Liver (tissue), 8 donors: ENCODE measurements at regions not wholly inside any gene's neighbourhood (a gene's known extent, or its start where the extent isn't known, plus 50 kb on each side); places are given as distances from the start of the nearest gene placed in this dataset.

Source experiments
- DNase-seq: peaks from one replicate; pipeline ENCODE4 v3.0.0-alpha.2; 2017; ENCODE audit warnings: low spot score
- H3K27ac ChIP-seq, 2 donors: one replicate each; pipeline ENCODE4 v1.7.0; 2013; ENCODE audit warnings: inconsistent platforms in 2 of 2, low read length in 2 of 2, control low read depth in 1 of 2, low read depth in 1 of 2, mild to moderate bottlenecking in 1 of 2
- H3K27me3 ChIP-seq, 4 donors: one replicate each; pipeline versions ENCODE4 v1.6.1 to v1.7.0; 2013; ENCODE audit warnings: low read length in 3 of 4, inconsistent platforms in 1 of 4, mild to moderate bottlenecking in 1 of 4, moderate library complexity in 1 of 4; ENCODE audit not compliant: control insufficient read depth in 4 of 4, insufficient read depth in 4 of 4
- H3K36me3 ChIP-seq, 4 donors: one replicate each; pipeline versions ENCODE4 v1.6.1 to v1.7.0; 2013; ENCODE audit warnings: low read length in 3 of 4, mild to moderate bottlenecking in 3 of 4, low read depth in 1 of 4, moderate library complexity in 1 of 4; ENCODE audit not compliant: control insufficient read depth in 4 of 4, insufficient read depth in 3 of 4
- H3K4me1 ChIP-seq, 4 donors: one replicate each; pipeline versions ENCODE4 v1.6.1 to v1.7.0; 2013; ENCODE audit warnings: low read length in 3 of 4, mild to moderate bottlenecking in 3 of 4, moderate library complexity in 1 of 4; ENCODE audit not compliant: control insufficient read depth in 4 of 4, insufficient read depth in 4 of 4
- H3K4me3 ChIP-seq, 3 donors: one replicate each; pipeline versions ENCODE4 v1.6.1 to v1.7.0; 2013; ENCODE audit warnings: low read length in 3 of 3, control low read depth in 1 of 3, low read depth in 1 of 3, mild to moderate bottlenecking in 1 of 3
- H3K9ac ChIP-seq, 2 donors: one replicate each; pipeline ENCODE4 v1.7.0; 2013; ENCODE audit warnings: low read length in 2 of 2, mild to moderate bottlenecking in 2 of 2, moderate library complexity in 2 of 2, control low read depth in 1 of 2, low read depth in 1 of 2
- H3K9me3 ChIP-seq, 4 donors: one replicate each; pipeline versions ENCODE4 v1.6.1 to v1.7.0; 2013; ENCODE audit warnings: low read length in 3 of 4; ENCODE audit not compliant: control insufficient read depth in 4 of 4
- EGR1 ChIP-seq, 2 donors: IDR thresholded peaks; 2 replicates each; pipeline ENCODE4 v1.6.1; 2016 to 2018; ENCODE audit warnings: antibody characterized with exemption in 2 of 2, low read depth in 2 of 2
- FOXA1 ChIP-seq: IDR thresholded peaks from 2 replicates; pipeline ENCODE4 v1.6.1; 2016; ENCODE audit warnings: antibody characterized with exemption
- FOXA2 ChIP-seq: IDR thresholded peaks from 2 replicates; pipeline ENCODE4 v1.6.1; 2016; ENCODE audit warnings: antibody characterized with exemption
- GABPA ChIP-seq, 2 donors: IDR thresholded peaks in 1 of 2; conservative IDR thresholded peaks in 1 of 2; 2 replicates each; pipeline ENCODE4 v1.6.1; 2016; ENCODE audit warnings: antibody characterized with exemption in 2 of 2, mild to moderate bottlenecking in 1 of 2, moderate library complexity in 1 of 2
- HNF4A ChIP-seq, 2 donors: conservative IDR thresholded peaks; 2 replicates each; pipeline ENCODE4 v1.6.1; 2016; ENCODE audit warnings: antibody characterized with exemption in 2 of 2, mild to moderate bottlenecking in 2 of 2
- HNF4G ChIP-seq: IDR thresholded peaks from 2 replicates; pipeline ENCODE4 v1.6.1; 2016; ENCODE audit warnings: antibody characterized with exemption
- JUND ChIP-seq, 2 donors: IDR thresholded peaks; 2 replicates each; pipeline ENCODE4 v1.6.1; 2016; ENCODE audit warnings: antibody characterized with exemption in 2 of 2
- NR2F2 ChIP-seq: IDR thresholded peaks from 2 replicates; pipeline ENCODE4 v1.6.1; 2016; ENCODE audit warnings: antibody characterized with exemption
- RAD21 ChIP-seq, 2 donors: IDR thresholded peaks; 2 replicates each; pipeline ENCODE4 v1.6.1; 2016; ENCODE audit warnings: antibody characterized with exemption in 2 of 2, mild to moderate bottlenecking in 2 of 2
- REST ChIP-seq: IDR thresholded peaks from 2 replicates; pipeline ENCODE4 v1.6.1; 2016; ENCODE audit warnings: antibody characterized with exemption, mild to moderate bottlenecking
- SP1 ChIP-seq: IDR thresholded peaks from 2 replicates; pipeline ENCODE4 v1.6.1; 2018; ENCODE audit warnings: antibody characterized with exemption, mild to moderate bottlenecking
- TAF1 ChIP-seq: conservative IDR thresholded peaks from 2 replicates; pipeline ENCODE4 v1.6.1; 2016; ENCODE audit warnings: antibody characterized with exemption, mild to moderate bottlenecking
- YY1 ChIP-seq: IDR thresholded peaks from 2 replicates; pipeline ENCODE4 v1.6.1; 2016; ENCODE audit warnings: antibody characterized with exemption, mild to moderate bottlenecking
- ZBTB33 ChIP-seq: IDR thresholded peaks from 2 replicates; pipeline ENCODE4 v1.6.1; 2016; ENCODE audit warnings: antibody characterized with exemption
- WGBS: extraction: QIAGEN DNeasy Blood & Tissue Kit; methylation state at CpG from one replicate; pipeline ENCODE4 v1.1.7; 2013; 5-methylcytosine and 5-hydroxymethylcytosine counted together
- TF ChIP-seq, protein P1 (sequence below): IDR thresholded peaks from 2 replicates; pipeline ENCODE4 v1.6.1; 2016; ENCODE audit warnings: antibody characterized with exemption
- TF ChIP-seq, protein P2 (sequence below): fragments of 150-350 bp; IDR thresholded peaks from 2 replicates; pipeline ENCODE4 v1.5.1; 2017; ENCODE audit warnings: improper control_type of control experiment, low read depth, low read length; ENCODE audit not compliant: missing input control
- TF ChIP-seq, protein P3 (sequence below): IDR thresholded peaks from 2 replicates; pipeline ENCODE4 v1.6.1; 2016; ENCODE audit warnings: antibody characterized with exemption
- donor health status: healthy.
- donor health status: healthy.
- donor health status: healthy.
- donor health status: healthy.
- donor health status: healthy.

DNA sequence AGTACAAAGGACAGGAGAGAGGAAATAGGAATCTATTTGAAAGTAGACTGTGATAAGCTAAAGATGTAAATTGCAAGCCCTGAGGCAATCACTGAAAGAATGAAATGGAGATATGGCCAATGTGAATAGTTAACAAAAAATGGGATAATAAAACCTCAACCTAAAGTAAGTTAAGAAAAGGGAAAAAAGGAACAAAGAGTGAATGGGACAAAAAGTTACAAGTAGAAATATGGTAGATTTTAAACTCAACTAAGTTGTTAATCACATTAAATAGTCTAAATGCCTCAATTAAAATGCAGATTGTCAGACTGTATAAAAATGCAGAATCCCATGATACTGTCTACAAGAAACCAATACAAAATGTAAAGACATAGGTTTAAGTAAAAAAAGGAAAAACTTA is 165.2 kb upstream of the RBMS1 start:
- Histone ChIP-seq H3K9ac (no peak overlapping the region), H3K4me1 (no peaks in the 10 kb centered on the region), H3K36me3 (no peaks in the 10 kb centered on the region), H3K27ac (no peak overlapping the region), H3K4me3 (no peak overlapping the region), H3K27me3 (peaks cover 0 to 3% (median 0%) of the 10 kb centered on the region in 4 donors), H3K9me3 (no peaks in the 10 kb centered on the region)
- no peak for DNase-seq
- TF ChIP-seq FOXA2: no peak
- no peak for TF ChIP-seq ZBTB33
- no peak for TF ChIP-seq JUND (IDR thresholded peaks at IDR 0.05)
- no peak for TF ChIP-seq TAF1
- no peak for TF ChIP-seq REST
- no peak for TF ChIP-seq RAD21 (IDR thresholded peaks at IDR 0.05)
- TF ChIP-seq HNF4A (conservative IDR thresholded peaks at IDR 0.05): no peak
- no peak for TF ChIP-seq FOXA1
- no peak for TF ChIP-seq HNF4G
- TF ChIP-seq, protein P1, sequence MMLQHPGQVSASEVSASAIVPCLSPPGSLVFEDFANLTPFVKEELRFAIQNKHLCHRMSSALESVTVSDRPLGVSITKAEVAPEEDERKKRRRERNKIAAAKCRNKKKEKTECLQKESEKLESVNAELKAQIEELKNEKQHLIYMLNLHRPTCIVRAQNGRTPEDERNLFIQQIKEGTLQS: no peak
- TF ChIP-seq YY1: no peak
- TF ChIP-seq EGR1 (IDR thresholded peaks at IDR 0.05; ENCODE audit: low read depth in 2 of 2): no peak
- TF ChIP-seq GABPA (IDR thresholded peaks at IDR 0.05 in 1 of 2, conservative IDR thresholded peaks at IDR 0.05 in 1 of 2): no peak
- no peak for TF ChIP-seq SP1
- TF ChIP-seq, protein P2, sequence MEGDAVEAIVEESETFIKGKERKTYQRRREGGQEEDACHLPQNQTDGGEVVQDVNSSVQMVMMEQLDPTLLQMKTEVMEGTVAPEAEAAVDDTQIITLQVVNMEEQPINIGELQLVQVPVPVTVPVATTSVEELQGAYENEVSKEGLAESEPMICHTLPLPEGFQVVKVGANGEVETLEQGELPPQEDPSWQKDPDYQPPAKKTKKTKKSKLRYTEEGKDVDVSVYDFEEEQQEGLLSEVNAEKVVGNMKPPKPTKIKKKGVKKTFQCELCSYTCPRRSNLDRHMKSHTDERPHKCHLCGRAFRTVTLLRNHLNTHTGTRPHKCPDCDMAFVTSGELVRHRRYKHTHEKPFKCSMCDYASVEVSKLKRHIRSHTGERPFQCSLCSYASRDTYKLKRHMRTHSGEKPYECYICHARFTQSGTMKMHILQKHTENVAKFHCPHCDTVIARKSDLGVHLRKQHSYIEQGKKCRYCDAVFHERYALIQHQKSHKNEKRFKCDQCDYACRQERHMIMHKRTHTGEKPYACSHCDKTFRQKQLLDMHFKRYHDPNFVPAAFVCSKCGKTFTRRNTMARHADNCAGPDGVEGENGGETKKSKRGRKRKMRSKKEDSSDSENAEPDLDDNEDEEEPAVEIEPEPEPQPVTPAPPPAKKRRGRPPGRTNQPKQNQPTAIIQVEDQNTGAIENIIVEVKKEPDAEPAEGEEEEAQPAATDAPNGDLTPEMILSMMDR: no peak
- TF ChIP-seq, protein P3, sequence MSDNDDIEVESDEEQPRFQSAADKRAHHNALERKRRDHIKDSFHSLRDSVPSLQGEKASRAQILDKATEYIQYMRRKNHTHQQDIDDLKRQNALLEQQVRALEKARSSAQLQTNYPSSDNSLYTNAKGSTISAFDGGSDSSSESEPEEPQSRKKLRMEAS: no peak
- no peak for TF ChIP-seq NR2F2

- no peak overlapping the region for H3K4me3 ChIP-seq
- no peak for DNase-seq
- no peak overlapping the region for H3K9ac ChIP-seq
- H3K4me1 ChIP-seq: no peaks in the 10 kb centered on the region
- WGBS: 60% methylated on average over 2 of the region's 2 CpGs
- TF ChIP-seq TAF1 (no peak), HNF4G (no peak)
- no peaks in the 10 kb centered on the region for H3K9me3 ChIP-seq
- no peaks in the 10 kb centered on the region for H3K36me3 ChIP-seq
- no peak overlapping the region for H3K27ac ChIP-seq
- H3K27me3 ChIP-seq: peaks cover 0 to 3% (median 0%) of the 10 kb centered on the region in 4 donors
These were observed 167.1 kb upstream of the RBMS1 start for GRCh38 chr2:160660741-160661140.
